ENCODE measurements at regions not wholly inside any gene's neighbourhood (a gene's known extent, or its start where the extent isn't known, plus 50 kb on each side); places are given as distances from the start of the nearest gene placed in this dataset.

DNA sequence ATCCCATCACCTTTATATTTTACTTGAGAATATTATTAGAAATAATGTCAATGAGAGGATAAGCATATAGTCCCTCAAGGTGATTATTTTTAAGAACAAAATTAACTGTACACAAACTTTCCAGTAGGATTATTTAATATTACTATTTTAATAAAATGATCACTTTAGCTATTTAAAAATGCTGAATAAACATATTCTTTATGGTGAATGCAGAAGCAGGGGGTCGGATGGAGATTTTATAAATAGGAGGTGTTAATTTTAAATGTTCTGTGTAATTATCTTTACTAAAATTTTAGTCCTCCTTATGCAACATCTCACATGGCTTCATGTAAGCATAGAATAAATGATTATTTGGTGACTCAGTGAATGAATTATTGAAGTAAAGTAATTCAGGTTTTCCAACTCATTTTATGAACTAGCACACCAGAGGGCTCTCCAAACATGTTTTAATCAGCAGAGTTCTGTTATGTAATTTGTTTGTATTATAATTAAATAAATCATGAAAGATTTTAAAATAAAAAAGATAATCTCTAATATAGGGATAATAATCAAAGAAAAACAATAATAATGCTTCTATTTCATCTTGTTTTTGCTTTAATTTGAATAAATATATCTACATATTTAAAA, 1635.2 kb downstream of the EFNB2 start:
- Mint-ChIP-seq H3K27ac (no peak overlapping the region), H3K4me3 (no peak overlapping the region), H3K36me3 (ENCODE audit: low read depth) (no peaks in the 10 kb centered on the region), H3K4me1 (no peaks in the 10 kb centered on the region), H3K9me3 (no peaks in the 10 kb centered on the region), H3K27me3 (ENCODE audit: insufficient read depth, low read depth, poor library complexity) (no peaks in the 10 kb centered on the region)
- Histone ChIP-seq H3K27me3 (ENCODE audit: insufficient read depth) (no peaks in the 10 kb centered on the region), H3K27ac (ENCODE audit: low read depth) (no peak overlapping the region), H3K4me3 (no peak overlapping the region), H3K79me2 (replicated peaks; ENCODE audit: insufficient read depth) (no peaks in the 10 kb centered on the region), H4K20me1 (replicated peaks; ENCODE audit: insufficient read depth) (no peaks in the 10 kb centered on the region), H3F3A (replicated peaks; ENCODE audit: low read depth) (no peaks in the 10 kb centered on the region), H3K9me2 (ENCODE audit: insufficient read depth) (no peaks in the 10 kb centered on the region), H3K36me3 (ENCODE audit: insufficient read depth) (no peaks in the 10 kb centered on the region), H2AFZ (no peak overlapping the region), H3K4me1 (ENCODE audit: insufficient read depth) (no peaks in the 10 kb centered on the region), H3K4me2 (no peak overlapping the region)
- DNase-seq (ENCODE audit: low spot score) = no peak
- TF ChIP-seq, protein P1, sequence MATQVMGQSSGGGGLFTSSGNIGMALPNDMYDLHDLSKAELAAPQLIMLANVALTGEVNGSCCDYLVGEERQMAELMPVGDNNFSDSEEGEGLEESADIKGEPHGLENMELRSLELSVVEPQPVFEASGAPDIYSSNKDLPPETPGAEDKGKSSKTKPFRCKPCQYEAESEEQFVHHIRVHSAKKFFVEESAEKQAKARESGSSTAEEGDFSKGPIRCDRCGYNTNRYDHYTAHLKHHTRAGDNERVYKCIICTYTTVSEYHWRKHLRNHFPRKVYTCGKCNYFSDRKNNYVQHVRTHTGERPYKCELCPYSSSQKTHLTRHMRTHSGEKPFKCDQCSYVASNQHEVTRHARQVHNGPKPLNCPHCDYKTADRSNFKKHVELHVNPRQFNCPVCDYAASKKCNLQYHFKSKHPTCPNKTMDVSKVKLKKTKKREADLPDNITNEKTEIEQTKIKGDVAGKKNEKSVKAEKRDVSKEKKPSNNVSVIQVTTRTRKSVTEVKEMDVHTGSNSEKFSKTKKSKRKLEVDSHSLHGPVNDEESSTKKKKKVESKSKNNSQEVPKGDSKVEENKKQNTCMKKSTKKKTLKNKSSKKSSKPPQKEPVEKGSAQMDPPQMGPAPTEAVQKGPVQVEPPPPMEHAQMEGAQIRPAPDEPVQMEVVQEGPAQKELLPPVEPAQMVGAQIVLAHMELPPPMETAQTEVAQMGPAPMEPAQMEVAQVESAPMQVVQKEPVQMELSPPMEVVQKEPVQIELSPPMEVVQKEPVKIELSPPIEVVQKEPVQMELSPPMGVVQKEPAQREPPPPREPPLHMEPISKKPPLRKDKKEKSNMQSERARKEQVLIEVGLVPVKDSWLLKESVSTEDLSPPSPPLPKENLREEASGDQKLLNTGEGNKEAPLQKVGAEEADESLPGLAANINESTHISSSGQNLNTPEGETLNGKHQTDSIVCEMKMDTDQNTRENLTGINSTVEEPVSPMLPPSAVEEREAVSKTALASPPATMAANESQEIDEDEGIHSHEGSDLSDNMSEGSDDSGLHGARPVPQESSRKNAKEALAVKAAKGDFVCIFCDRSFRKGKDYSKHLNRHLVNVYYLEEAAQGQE (IDR thresholded peaks at IDR 0.05; ENCODE audit: unreplicated experiment) = no peak
- TF ChIP-seq, protein P2, sequence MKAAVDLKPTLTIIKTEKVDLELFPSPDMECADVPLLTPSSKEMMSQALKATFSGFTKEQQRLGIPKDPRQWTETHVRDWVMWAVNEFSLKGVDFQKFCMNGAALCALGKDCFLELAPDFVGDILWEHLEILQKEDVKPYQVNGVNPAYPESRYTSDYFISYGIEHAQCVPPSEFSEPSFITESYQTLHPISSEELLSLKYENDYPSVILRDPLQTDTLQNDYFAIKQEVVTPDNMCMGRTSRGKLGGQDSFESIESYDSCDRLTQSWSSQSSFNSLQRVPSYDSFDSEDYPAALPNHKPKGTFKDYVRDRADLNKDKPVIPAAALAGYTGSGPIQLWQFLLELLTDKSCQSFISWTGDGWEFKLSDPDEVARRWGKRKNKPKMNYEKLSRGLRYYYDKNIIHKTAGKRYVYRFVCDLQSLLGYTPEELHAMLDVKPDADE (IDR thresholded peaks at IDR 0.05) = no peak
- TF ChIP-seq, protein P3, sequence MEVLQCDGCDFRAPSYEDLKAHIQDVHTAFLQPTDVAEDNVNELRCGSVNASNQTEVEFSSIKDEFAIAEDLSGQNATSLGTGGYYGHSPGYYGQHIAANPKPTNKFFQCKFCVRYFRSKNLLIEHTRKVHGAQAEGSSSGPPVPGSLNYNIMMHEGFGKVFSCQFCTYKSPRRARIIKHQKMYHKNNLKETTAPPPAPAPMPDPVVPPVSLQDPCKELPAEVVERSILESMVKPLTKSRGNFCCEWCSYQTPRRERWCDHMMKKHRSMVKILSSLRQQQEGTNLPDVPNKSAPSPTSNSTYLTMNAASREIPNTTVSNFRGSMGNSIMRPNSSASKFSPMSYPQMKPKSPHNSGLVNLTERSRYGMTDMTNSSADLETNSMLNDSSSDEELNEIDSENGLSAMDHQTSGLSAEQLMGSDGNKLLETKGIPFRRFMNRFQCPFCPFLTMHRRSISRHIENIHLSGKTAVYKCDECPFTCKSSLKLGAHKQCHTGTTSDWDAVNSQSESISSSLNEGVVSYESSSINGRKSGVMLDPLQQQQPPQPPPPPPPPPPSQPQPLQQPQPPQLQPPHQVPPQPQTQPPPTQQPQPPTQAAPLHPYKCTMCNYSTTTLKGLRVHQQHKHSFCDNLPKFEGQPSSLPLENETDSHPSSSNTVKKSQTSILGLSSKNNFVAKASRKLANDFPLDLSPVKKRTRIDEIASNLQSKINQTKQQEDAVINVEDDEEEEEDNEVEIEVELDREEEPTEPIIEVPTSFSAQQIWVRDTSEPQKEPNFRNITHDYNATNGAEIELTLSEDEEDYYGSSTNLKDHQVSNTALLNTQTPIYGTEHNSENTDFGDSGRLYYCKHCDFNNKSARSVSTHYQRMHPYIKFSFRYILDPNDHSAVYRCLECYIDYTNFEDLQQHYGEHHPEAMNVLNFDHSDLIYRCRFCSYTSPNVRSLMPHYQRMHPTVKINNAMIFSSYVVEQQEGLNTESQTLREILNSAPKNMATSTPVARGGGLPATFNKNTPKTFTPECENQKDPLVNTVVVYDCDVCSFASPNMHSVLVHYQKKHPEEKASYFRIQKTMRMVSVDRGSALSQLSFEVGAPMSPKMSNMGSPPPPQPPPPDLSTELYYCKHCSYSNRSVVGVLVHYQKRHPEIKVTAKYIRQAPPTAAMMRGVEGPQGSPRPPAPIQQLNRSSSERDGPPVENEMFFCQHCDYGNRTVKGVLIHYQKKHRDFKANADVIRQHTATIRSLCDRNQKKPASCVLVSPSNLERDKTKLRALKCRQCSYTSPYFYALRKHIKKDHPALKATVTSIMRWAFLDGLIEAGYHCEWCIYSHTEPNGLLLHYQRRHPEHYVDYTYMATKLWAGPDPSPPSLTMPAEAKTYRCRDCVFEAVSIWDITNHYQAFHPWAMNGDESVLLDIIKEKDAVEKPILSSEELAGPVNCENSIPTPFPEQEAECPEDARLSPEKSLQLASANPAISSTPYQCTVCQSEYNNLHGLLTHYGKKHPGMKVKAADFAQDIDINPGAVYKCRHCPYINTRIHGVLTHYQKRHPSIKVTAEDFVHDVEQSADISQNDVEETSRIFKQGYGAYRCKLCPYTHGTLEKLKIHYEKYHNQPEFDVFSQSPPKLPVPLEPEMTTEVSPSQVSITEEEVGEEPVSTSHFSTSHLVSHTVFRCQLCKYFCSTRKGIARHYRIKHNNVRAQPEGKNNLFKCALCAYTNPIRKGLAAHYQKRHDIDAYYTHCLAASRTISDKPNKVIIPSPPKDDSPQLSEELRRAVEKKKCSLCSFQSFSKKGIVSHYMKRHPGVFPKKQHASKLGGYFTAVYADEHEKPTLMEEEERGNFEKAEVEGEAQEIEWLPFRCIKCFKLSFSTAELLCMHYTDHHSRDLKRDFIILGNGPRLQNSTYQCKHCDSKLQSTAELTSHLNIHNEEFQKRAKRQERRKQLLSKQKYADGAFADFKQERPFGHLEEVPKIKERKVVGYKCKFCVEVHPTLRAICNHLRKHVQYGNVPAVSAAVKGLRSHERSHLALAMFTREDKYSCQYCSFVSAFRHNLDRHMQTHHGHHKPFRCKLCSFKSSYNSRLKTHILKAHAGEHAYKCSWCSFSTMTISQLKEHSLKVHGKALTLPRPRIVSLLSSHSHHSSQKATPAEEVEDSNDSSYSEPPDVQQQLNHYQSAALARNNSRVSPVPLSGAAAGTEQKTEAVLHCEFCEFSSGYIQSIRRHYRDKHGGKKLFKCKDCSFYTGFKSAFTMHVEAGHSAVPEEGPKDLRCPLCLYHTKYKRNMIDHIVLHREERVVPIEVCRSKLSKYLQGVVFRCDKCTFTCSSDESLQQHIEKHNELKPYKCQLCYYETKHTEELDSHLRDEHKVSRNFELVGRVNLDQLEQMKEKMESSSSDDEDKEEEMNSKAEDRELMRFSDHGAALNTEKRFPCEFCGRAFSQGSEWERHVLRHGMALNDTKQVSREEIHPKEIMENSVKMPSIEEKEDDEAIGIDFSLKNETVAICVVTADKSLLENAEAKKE (CRISPR knock-in tag; IDR thresholded peaks at IDR 0.05) = no peak
- no peak for TF ChIP-seq EZH2 (IDR thresholded peaks at IDR 0.05; ENCODE audit: low read depth, unreplicated experiment)
- TF ChIP-seq NANOG (IDR thresholded peaks at IDR 0.05; ENCODE audit: borderline replicate concordance) = no peak
- no peak for TF ChIP-seq POLR2AphosphoS5 (IDR thresholded peaks at IDR 0.05; ENCODE audit: low read depth)
- no peak for TF ChIP-seq ZNF331 (CRISPR knock-in tag; IDR thresholded peaks at IDR 0.05; ENCODE audit: low read depth)
- no peak for TF ChIP-seq ZNF114 (CRISPR knock-in tag; IDR thresholded peaks at IDR 0.05)
- no peak for TF ChIP-seq STAT1 (IDR thresholded peaks at IDR 0.05; ENCODE audit: unreplicated experiment)
- TF ChIP-seq, protein P4, sequence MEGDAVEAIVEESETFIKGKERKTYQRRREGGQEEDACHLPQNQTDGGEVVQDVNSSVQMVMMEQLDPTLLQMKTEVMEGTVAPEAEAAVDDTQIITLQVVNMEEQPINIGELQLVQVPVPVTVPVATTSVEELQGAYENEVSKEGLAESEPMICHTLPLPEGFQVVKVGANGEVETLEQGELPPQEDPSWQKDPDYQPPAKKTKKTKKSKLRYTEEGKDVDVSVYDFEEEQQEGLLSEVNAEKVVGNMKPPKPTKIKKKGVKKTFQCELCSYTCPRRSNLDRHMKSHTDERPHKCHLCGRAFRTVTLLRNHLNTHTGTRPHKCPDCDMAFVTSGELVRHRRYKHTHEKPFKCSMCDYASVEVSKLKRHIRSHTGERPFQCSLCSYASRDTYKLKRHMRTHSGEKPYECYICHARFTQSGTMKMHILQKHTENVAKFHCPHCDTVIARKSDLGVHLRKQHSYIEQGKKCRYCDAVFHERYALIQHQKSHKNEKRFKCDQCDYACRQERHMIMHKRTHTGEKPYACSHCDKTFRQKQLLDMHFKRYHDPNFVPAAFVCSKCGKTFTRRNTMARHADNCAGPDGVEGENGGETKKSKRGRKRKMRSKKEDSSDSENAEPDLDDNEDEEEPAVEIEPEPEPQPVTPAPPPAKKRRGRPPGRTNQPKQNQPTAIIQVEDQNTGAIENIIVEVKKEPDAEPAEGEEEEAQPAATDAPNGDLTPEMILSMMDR (conservative IDR thresholded peaks at IDR 0.05; ENCODE audit: low read depth in 2 of 2) = no peak
- TF ChIP-seq EZH2phosphoT487 (IDR thresholded peaks at IDR 0.05; ENCODE audit: unreplicated experiment) = no peak
- TF ChIP-seq CREB1 (CRISPR knock-in tag; IDR thresholded peaks at IDR 0.05; ENCODE audit: low read depth) = no peak
- TF ChIP-seq JUNB (IDR thresholded peaks at IDR 0.05; ENCODE audit: unreplicated experiment) = no peak
- no peak for ATAC-seq

Measured in GM23338 (cell line).